GM18505 (cell line): ENCODE measurements at regions not wholly inside any gene's neighbourhood (a gene's known extent, or its start where the extent isn't known, plus 50 kb on each side); places are given as distances from the start of the nearest gene placed in this dataset.

Source experiments
- ATAC-seq: cut with Tn5 transposase; IDR thresholded peaks from one replicate; pipeline ENCODE4 v1.9.1; 2021; ENCODE audit not compliant: unreplicated experiment
- POLR2A ChIP-seq: IDR thresholded peaks from 4 replicates; pipeline ENCODE4 v1.6.1; 2011; ENCODE audit warnings: borderline replicate concordance; ENCODE audit not compliant: insufficient read depth, insufficient read length; ENCODE audit errors: extremely low read depth

GRCh38 chr14:99093532-99094517 lies 178.2 kb downstream of the BCL11B start:
- no peak for ATAC-seq
- TF ChIP-seq POLR2A: no peak

- no peak for TF ChIP-seq POLR2A
- no peak for ATAC-seq
Measured at GRCh38 chr14:99094901-99095300, 177.1 kb downstream of the BCL11B start.

GRCh38 chr14:99095369-99095768 lies 176.6 kb downstream of the BCL11B start:
- TF ChIP-seq POLR2A: no peak
- ATAC-seq: no peak

GRCh38 chr14:99098199-99098598 lies 173.8 kb downstream of the BCL11B start:
- no peak for TF ChIP-seq POLR2A
- ATAC-seq: no peak

GRCh38 chr14:99099051-99099787 lies 172.8 kb downstream of the BCL11B start:
- TF ChIP-seq POLR2A: no peak
- no peak for ATAC-seq

GRCh38 chr14:99100497-99101270 lies 171.3 kb downstream of the BCL11B start:
- ATAC-seq: no peak
- TF ChIP-seq POLR2A: no peak

- no peak for TF ChIP-seq POLR2A
- no peak for ATAC-seq
Measured at GRCh38 chr14:99101855-99102461, 170.0 kb downstream of the BCL11B start.

GRCh38 chr14:99116741-99117295 lies 155.2 kb downstream of the BCL11B start:
- TF ChIP-seq POLR2A: no peak
- no peak for ATAC-seq

GRCh38 chr14:99117671-99118045 lies 154.3 kb downstream of the BCL11B start:
- no peak for ATAC-seq
- TF ChIP-seq POLR2A: no peak

GRCh38 chr14:99118046-99118721 lies 153.8 kb downstream of the BCL11B start:
- ATAC-seq: no peak
- no peak for TF ChIP-seq POLR2A

- no peak for TF ChIP-seq POLR2A
- no peak for ATAC-seq
Measured at GRCh38 chr14:99118946-99119345, 153.1 kb downstream of the BCL11B start.
